ENCODE measurements at regions not wholly inside any gene's neighbourhood (a gene's known extent, or its start where the extent isn't known, plus 50 kb on each side); places are given as distances from the start of the nearest gene placed in this dataset.

DNA sequence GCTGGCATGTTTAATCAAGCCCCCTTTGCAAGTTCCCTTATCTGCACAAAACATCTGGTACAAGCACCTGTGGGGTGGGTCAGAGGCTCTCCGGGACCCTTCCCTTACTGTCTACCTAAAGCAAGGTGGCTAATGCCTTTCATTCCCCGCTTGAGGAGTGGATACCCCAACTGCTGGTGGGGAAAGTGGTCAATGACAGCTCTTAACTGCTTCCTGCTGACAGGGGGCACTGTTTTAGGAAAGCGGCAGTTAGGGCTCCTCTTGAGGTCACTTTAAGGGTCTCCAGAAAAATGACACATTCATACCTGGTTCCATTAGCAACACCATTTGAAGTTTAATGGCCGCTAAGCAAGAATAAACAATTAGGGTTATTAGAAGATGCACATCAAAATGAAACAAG is 761.8 kb upstream of the PHF14 start:
- H3K4me2 ChIP-seq (replicated peaks; ENCODE audit: extremely low read depth, low read length, poor library complexity, severe bottlenecking) = no peak overlapping the region
- TF ChIP-seq, protein P1, sequence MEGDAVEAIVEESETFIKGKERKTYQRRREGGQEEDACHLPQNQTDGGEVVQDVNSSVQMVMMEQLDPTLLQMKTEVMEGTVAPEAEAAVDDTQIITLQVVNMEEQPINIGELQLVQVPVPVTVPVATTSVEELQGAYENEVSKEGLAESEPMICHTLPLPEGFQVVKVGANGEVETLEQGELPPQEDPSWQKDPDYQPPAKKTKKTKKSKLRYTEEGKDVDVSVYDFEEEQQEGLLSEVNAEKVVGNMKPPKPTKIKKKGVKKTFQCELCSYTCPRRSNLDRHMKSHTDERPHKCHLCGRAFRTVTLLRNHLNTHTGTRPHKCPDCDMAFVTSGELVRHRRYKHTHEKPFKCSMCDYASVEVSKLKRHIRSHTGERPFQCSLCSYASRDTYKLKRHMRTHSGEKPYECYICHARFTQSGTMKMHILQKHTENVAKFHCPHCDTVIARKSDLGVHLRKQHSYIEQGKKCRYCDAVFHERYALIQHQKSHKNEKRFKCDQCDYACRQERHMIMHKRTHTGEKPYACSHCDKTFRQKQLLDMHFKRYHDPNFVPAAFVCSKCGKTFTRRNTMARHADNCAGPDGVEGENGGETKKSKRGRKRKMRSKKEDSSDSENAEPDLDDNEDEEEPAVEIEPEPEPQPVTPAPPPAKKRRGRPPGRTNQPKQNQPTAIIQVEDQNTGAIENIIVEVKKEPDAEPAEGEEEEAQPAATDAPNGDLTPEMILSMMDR (IDR thresholded peaks at IDR 0.05) = no peak
- intact Hi-C loops (cut with micrococcal nuclease) = no loop called here
- no peak overlapping the region for H3K9ac ChIP-seq (ENCODE audit: insufficient read depth, low read length, poor library complexity, severe bottlenecking)
- DNase-seq = no peak
- no peaks in the 10 kb centered on the region for H3K27me3 Mint-ChIP-seq (ENCODE audit: low read depth in 3 of 3)
- no peaks in the 10 kb centered on the region for H3K4me1 ChIP-seq (ENCODE audit: control insufficient read depth in 1 of 2, insufficient read depth in 2 of 2, low read length in 2 of 2)
- no peak overlapping the region for H3K27ac ChIP-seq (ENCODE audit: low read depth in 1 of 2, low read length in 2 of 2)
- no peaks in the 10 kb centered on the region for H3K36me3 ChIP-seq (replicated peaks in 1 of 2; ENCODE audit: control insufficient read depth in 1 of 2, insufficient read depth in 2 of 2, low read length in 2 of 2)
- no peaks in the 10 kb centered on the region for H4K20me1 ChIP-seq (ENCODE audit: insufficient read depth, low read length)
- H3K4me3 ChIP-seq (replicated peaks in 1 of 3; ENCODE audit: low read depth in 2 of 3, low read length in 3 of 3) = no peak overlapping the region
- H3K79me2 ChIP-seq (ENCODE audit: insufficient read depth, low read length) = no peaks in the 10 kb centered on the region
- no peaks in the 10 kb centered on the region for H3K36me3 Mint-ChIP-seq
- H3K4me1 Mint-ChIP-seq = no peaks in the 10 kb centered on the region
- H3K9me3 ChIP-seq (replicated peaks in 1 of 2; ENCODE audit: control insufficient read depth in 1 of 2, insufficient read depth in 1 of 2, low read length in 2 of 2) = peaks cover 8 to 13% of the 10 kb centered on the region in 2 donors
- no CpG with 5 or more reads among the region's 4 CpGs for WGBS (ENCODE audit: insufficient coverage)
- H3K27ac Mint-ChIP-seq = no peak overlapping the region
- no peak overlapping the region for H2AFZ ChIP-seq (ENCODE audit: insufficient read depth, low read depth, low read length, poor library complexity, severe bottlenecking)
- H3K4me3 Mint-ChIP-seq = no peak overlapping the region
- H3K27me3 ChIP-seq (ENCODE audit: control insufficient read depth in 2 of 2, insufficient read depth in 2 of 2, low read length in 2 of 2) = no peaks in the 10 kb centered on the region
- peaks cover 2 to 11% (median 6%) of the 10 kb centered on the region in 7 donors for H3K9me3 Mint-ChIP-seq

DNA sequence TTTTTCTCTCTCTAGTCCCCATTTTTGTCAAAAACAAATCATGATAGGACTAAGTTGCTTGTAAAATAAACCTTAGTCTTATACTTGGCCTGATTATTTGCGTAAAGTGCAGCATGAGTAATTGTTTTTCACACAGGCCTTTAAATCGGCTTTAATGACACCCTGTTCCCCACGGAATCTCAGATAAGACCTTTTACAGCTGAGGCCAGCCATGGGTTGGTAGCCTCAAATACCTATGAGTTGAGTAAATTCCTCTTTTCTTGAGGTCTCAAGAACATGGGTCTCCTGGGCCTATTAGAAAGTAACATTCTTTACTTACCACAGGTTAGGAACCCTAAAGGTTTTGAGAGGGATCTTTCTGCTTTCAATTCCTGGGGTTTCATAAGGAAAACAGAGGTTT is 761.0 kb upstream of the PHF14 start:
- Histone ChIP-seq H2AFZ (ENCODE audit: insufficient read depth, low read depth, low read length, poor library complexity, severe bottlenecking) (no peak overlapping the region), H3K4me1 (ENCODE audit: control insufficient read depth in 1 of 2, insufficient read depth in 2 of 2, low read length in 2 of 2) (no peaks in the 10 kb centered on the region), H3K4me3 (replicated peaks in 1 of 3; ENCODE audit: low read depth in 2 of 3, low read length in 3 of 3) (no peak overlapping the region), H3K36me3 (replicated peaks in 1 of 2; ENCODE audit: control insufficient read depth in 1 of 2, insufficient read depth in 2 of 2, low read length in 2 of 2) (no peaks in the 10 kb centered on the region), H4K20me1 (ENCODE audit: insufficient read depth, low read length) (no peaks in the 10 kb centered on the region), H3K9me3 (replicated peaks in 1 of 2; ENCODE audit: control insufficient read depth in 1 of 2, insufficient read depth in 1 of 2, low read length in 2 of 2) (peaks cover 8 to 13% of the 10 kb centered on the region in 2 donors), H3K9ac (ENCODE audit: insufficient read depth, low read length, poor library complexity, severe bottlenecking) (no peak overlapping the region), H3K27ac (ENCODE audit: low read depth in 1 of 2, low read length in 2 of 2) (no peak overlapping the region), H3K4me2 (replicated peaks; ENCODE audit: extremely low read depth, low read length, poor library complexity, severe bottlenecking) (no peak overlapping the region), H3K27me3 (ENCODE audit: control insufficient read depth in 2 of 2, insufficient read depth in 2 of 2, low read length in 2 of 2) (no peaks in the 10 kb centered on the region), H3K79me2 (ENCODE audit: insufficient read depth, low read length) (no peaks in the 10 kb centered on the region)
- Mint-ChIP-seq H3K27me3 (ENCODE audit: low read depth in 3 of 3) (no peaks in the 10 kb centered on the region), H3K9me3 (peaks cover 2 to 11% (median 6%) of the 10 kb centered on the region in 7 donors), H3K36me3 (no peaks in the 10 kb centered on the region), H3K4me3 (no peak overlapping the region), H3K4me1 (no peaks in the 10 kb centered on the region), H3K27ac (no peak overlapping the region)
- WGBS (ENCODE audit: insufficient coverage) = no CpG with 5 or more reads among the region's 3 CpGs
- DNase-seq = no peak
- TF ChIP-seq, protein P1 (IDR thresholded peaks at IDR 0.05) = no peak
- intact Hi-C loops (cut with micrococcal nuclease) = no loop called here
